ENCODE measurements at regions not wholly inside any gene's neighbourhood (a gene's known extent, or its start where the extent isn't known, plus 50 kb on each side); places are given as distances from the start of the nearest gene placed in this dataset.

DNA sequence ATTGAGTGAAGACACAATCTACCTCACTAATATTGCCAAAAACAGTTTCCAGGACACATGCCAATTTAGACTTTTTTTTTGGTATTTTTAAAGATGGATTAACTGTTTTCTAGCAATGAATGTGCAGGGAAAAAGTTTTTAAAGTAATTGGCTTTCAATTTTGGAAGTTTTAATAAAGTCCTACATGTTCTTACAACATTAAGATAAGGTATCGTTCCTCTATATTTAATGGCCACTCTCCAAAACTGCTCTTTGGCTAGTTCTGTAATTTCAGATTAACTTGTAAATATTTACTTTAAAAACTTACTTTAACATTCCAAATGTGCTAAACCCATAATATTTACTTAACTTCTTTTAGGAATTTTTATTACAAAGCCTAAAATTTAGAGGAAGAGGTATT, 1332.2 kb upstream of the PRMT6 start:
- no peak for TF ChIP-seq CTCF (IDR thresholded peaks at IDR 0.05)
- TF ChIP-seq POLR2AphosphoS5 (IDR thresholded peaks at IDR 0.05), result no peak
